ENCODE measurements at regions not wholly inside any gene's neighbourhood (a gene's known extent, or its start where the extent isn't known, plus 50 kb on each side); places are given as distances from the start of the nearest gene placed in this dataset.

DNA sequence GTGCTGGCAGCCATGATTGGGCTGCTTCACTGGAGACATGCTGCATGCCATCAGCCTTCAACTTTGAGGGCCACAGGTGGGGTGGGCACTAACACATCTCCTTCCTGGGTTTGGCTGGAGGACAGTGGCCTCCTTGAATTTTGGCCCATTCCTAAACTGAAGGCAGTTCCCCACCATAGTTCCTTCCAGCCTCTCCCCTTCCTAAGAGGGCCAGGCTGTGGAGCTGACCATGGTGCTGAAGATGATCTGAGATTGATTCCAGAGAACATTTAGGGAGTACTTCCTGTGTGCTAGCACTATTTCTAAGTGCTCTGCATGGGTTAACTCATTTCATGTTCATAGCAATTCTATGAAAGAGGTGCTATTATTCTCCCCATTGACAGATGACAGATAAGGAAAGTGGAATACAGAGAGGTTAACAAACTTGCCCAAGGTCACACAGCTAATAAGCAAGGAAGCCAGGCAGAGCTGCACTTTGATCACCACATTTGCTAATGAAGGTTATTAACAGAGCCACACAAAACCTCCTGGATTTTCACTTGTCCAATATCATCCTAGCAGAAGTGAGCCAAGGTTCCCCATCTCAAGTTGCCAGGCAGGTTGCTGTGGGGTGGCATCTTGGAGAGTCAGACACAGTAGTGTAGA lies 175.3 kb downstream of the ZIC5 start (continued):
- TF ChIP-seq, protein P1, sequence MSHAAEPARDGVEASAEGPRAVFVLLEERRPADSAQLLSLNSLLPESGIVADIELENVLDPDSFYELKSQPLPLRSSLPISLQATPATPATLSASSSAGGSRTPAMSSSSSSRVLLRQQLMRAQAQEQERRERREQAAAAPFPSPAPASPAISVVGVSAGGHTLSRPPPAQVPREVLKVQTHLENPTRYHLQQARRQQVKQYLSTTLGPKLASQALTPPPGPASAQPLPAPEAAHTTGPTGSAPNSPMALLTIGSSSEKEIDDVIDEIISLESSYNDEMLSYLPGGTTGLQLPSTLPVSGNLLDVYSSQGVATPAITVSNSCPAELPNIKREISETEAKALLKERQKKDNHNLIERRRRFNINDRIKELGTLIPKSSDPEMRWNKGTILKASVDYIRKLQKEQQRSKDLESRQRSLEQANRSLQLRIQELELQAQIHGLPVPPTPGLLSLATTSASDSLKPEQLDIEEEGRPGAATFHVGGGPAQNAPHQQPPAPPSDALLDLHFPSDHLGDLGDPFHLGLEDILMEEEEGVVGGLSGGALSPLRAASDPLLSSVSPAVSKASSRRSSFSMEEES (CRISPR knock-in tag; IDR thresholded peaks at IDR 0.05): 0 out of 2 replicates have a peak, but pooled peaks have one; percentile 37
- TF ChIP-seq HOXA9 (CRISPR knock-in tag; IDR thresholded peaks at IDR 0.05; ENCODE audit: borderline replicate concordance): no peak
- peak; percentile 96 for TF ChIP-seq EHMT2 (IDR thresholded peaks at IDR 0.05; ENCODE audit: borderline replicate concordance, low read depth, low read length)
- TF ChIP-seq KLF16 (CRISPR knock-in tag; IDR thresholded peaks at IDR 0.05): 0 out of 4 replicates have a peak, but pooled peaks of 1 of the 2 experiments have one; percentile 35
- TF ChIP-seq SOX13 (IDR thresholded peaks at IDR 0.05): no peak
- TF ChIP-seq SOX13 (CRISPR knock-in tag; conservative IDR thresholded peaks at IDR 0.05 in 1 of 2, IDR thresholded peaks at IDR 0.05 in 1 of 2): peak in 1 of 2 experiments; percentile 24; a peak in 1 of 4 replicates
- TF ChIP-seq, protein P2, sequence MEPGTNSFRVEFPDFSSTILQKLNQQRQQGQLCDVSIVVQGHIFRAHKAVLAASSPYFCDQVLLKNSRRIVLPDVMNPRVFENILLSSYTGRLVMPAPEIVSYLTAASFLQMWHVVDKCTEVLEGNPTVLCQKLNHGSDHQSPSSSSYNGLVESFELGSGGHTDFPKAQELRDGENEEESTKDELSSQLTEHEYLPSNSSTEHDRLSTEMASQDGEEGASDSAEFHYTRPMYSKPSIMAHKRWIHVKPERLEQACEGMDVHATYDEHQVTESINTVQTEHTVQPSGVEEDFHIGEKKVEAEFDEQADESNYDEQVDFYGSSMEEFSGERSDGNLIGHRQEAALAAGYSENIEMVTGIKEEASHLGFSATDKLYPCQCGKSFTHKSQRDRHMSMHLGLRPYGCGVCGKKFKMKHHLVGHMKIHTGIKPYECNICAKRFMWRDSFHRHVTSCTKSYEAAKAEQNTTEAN (CRISPR knock-in tag; conservative IDR thresholded peaks at IDR 0.05): 0 out of 2 replicates have a peak, but pooled peaks have one; percentile 32
- no peak for TF ChIP-seq PHF20 (CRISPR knock-in tag; IDR thresholded peaks at IDR 0.05)
- no peak for TF ChIP-seq ZMYM2 (CRISPR knock-in tag; IDR thresholded peaks at IDR 0.05)
- TF ChIP-seq ZSCAN9 (CRISPR knock-in tag; IDR thresholded peaks at IDR 0.05; ENCODE audit: borderline replicate concordance): 0 out of 2 replicates have a peak, but pooled peaks have one; percentile 66
- TF ChIP-seq, protein P3, sequence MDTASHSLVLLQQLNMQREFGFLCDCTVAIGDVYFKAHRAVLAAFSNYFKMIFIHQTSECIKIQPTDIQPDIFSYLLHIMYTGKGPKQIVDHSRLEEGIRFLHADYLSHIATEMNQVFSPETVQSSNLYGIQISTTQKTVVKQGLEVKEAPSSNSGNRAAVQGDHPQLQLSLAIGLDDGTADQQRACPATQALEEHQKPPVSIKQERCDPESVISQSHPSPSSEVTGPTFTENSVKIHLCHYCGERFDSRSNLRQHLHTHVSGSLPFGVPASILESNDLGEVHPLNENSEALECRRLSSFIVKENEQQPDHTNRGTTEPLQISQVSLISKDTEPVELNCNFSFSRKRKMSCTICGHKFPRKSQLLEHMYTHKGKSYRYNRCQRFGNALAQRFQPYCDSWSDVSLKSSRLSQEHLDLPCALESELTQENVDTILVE (CRISPR knock-in tag; IDR thresholded peaks at IDR 0.05): 0 out of 2 replicates have a peak, but pooled peaks have one; percentile 60
- 0 out of 2 replicates have a peak, but pooled peaks have one; percentile 29 for TF ChIP-seq GFI1 (CRISPR knock-in tag; IDR thresholded peaks at IDR 0.05; ENCODE audit: borderline replicate concordance)
- no peak for TF ChIP-seq ZNF589 (CRISPR knock-in tag; conservative IDR thresholded peaks at IDR 0.05)
- TF ChIP-seq, protein P4, sequence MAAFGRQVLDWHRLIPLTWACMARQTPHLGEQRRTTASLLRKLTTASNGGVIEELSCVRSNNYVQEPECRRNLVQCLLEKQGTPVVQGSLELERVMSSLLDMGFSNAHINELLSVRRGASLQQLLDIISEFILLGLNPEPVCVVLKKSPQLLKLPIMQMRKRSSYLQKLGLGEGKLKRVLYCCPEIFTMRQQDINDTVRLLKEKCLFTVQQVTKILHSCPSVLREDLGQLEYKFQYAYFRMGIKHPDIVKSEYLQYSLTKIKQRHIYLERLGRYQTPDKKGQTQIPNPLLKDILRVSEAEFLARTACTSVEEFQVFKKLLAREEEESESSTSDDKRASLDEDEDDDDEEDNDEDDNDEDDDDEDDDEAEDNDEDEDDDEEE (CRISPR knock-in tag; IDR thresholded peaks at IDR 0.05): 0 out of 2 replicates have a peak, but pooled peaks have one; percentile 26
